ENCODE measurements at regions not wholly inside any gene's neighbourhood (a gene's known extent, or its start where the extent isn't known, plus 50 kb on each side); places are given as distances from the start of the nearest gene placed in this dataset.

GRCh38 chr21:20306836-20307235 lies 691.4 kb upstream of the NCAM2 start:
- Histone ChIP-seq H2AFZ (ENCODE audit: low read depth, low read length, poor library complexity, severe bottlenecking) (no peak overlapping the region), H3K27ac (ENCODE audit: low read depth, low read length) (no peak overlapping the region), H3K4me3 (replicated peaks in 1 of 2; ENCODE audit: low read depth in 1 of 2, low read length in 2 of 2) (no peak overlapping the region), H3K4me1 (ENCODE audit: control insufficient read depth in 1 of 2, insufficient read depth in 2 of 2, low read length in 2 of 2) (no peaks in the 10 kb centered on the region), H3K27me3 (ENCODE audit: insufficient read depth, low read length) (no peaks in the 10 kb centered on the region), H3K9me2 (ENCODE audit: insufficient read depth) (no peaks in the 10 kb centered on the region), H4K20me1 (ENCODE audit: insufficient read depth) (no peaks in the 10 kb centered on the region), H3K9ac (ENCODE audit: low read length) (no peak overlapping the region), H3K79me2 (ENCODE audit: insufficient read depth, low read length) (no peaks in the 10 kb centered on the region), H3K9me3 (ENCODE audit: control insufficient read depth in 1 of 2, insufficient read depth in 1 of 2, low read depth in 1 of 2, low read length in 2 of 2) (peaks cover 16 to 18% of the 10 kb centered on the region in 2 experiments; a peak in 2 of 4 replicates), H3K4me2 (ENCODE audit: low read length) (no peak overlapping the region), H3K36me3 (ENCODE audit: control insufficient read depth in 1 of 2, insufficient read depth in 2 of 2, low read length in 2 of 2) (no peaks in the 10 kb centered on the region)
- CTCF ChIA-PET: no interaction called here
- TF ChIP-seq CEBPB (IDR thresholded peaks at IDR 0.05; ENCODE audit: low read depth) (no peak), EZH2 (IDR thresholded peaks at IDR 0.05) (no peak)
- DNase-seq (ENCODE audit: low read depth, low spot score): no peak
- POLR2A ChIA-PET: no interaction called here
- ATAC-seq: no peak
- RAD21 ChIA-PET (ENCODE audit: low non-redundant PET in 1 of 2, low total read pairs in 2 of 2, uncharacterized antibody in 2 of 2, unreplicated experiment in 2 of 2): no interaction called here
- intact Hi-C loops (cut with micrococcal nuclease): no loop called here
- BruUV-seq (replicated peaks): no TSS peak

DNA sequence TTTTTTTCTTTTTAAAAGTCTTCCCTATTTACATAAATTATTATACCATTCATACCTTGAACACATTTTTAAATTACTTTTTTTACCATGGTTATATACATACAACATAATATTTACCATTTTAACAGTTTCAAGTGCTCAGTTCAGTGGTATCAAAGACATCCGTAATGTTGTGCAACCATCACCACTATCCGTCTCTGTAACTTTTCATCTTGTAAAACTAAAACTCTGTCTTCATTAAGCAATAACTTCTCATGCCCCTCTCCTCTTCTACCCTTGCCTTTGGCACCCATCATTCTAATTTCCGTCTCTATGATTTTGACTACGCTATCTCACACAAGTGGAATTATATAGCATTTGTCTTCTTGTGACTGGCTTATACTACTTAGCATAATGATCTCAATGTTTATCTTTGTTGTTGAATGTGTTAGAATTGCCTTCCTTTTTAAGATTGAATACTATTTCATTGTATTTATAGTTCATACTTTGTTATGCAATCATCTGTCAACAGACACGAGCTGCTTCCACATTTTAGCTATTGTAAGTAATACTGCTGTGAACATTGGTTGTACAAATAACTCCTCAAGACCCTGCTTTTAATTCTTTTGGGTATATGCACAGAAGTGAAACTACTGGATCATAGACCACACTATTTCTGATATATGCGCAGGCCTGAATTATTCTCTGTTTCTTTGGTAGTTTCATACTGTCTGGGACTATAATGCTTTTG lies 689.5 kb upstream of the NCAM2 start:
- Histone ChIP-seq H3K4me2 (ENCODE audit: low read length) (no peak overlapping the region), H3K9me3 (ENCODE audit: control insufficient read depth in 1 of 2, insufficient read depth in 1 of 2, low read depth in 1 of 2, low read length in 2 of 2) (peaks cover 16 to 17% of the 10 kb centered on the region in 2 experiments; a peak in 2 of 4 replicates), H3K36me3 (ENCODE audit: control insufficient read depth in 1 of 2, insufficient read depth in 2 of 2, low read length in 2 of 2) (no peaks in the 10 kb centered on the region), H2AFZ (ENCODE audit: low read depth, low read length, poor library complexity, severe bottlenecking) (no peak overlapping the region), H3K4me1 (ENCODE audit: control insufficient read depth in 1 of 2, insufficient read depth in 2 of 2, low read length in 2 of 2) (no peaks in the 10 kb centered on the region), H3K27ac (ENCODE audit: low read depth, low read length) (no peak overlapping the region), H3K9ac (ENCODE audit: low read length) (no peak overlapping the region), H4K20me1 (ENCODE audit: insufficient read depth) (no peaks in the 10 kb centered on the region), H3K27me3 (ENCODE audit: insufficient read depth, low read length) (no peaks in the 10 kb centered on the region), H3K79me2 (ENCODE audit: insufficient read depth, low read length) (no peaks in the 10 kb centered on the region), H3K9me2 (ENCODE audit: insufficient read depth) (no peaks in the 10 kb centered on the region), H3K4me3 (replicated peaks in 1 of 2; ENCODE audit: low read depth in 1 of 2, low read length in 2 of 2) (no peak overlapping the region)
- POLR2A ChIA-PET: no interaction called here
- BruUV-seq (replicated peaks): no TSS peak
- TF ChIP-seq ZBTB33 (IDR thresholded peaks at IDR 0.05; ENCODE audit: extremely low read depth, insufficient replicate concordance, low read length) (no peak), TCF7L2 (IDR thresholded peaks at IDR 0.05; ENCODE audit: borderline replicate concordance, extremely low read depth, insufficient read depth, insufficient read length) (no peak), EZH2 (IDR thresholded peaks at IDR 0.05) (no peak), ZNF274 (IDR thresholded peaks at IDR 0.05; ENCODE audit: low read depth, low read length) (no peak), JUND (IDR thresholded peaks at IDR 0.05) (no peak), FOSL1 (IDR thresholded peaks at IDR 0.05; ENCODE audit: low read depth) (no peak), EGR1 (IDR thresholded peaks at IDR 0.05; ENCODE audit: low read depth) (no peak)
- TF ChIP-seq, protein P1, sequence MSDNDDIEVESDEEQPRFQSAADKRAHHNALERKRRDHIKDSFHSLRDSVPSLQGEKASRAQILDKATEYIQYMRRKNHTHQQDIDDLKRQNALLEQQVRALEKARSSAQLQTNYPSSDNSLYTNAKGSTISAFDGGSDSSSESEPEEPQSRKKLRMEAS (IDR thresholded peaks at IDR 0.05): no peak
- intact Hi-C loops (cut with micrococcal nuclease): no loop called here
- CTCF ChIA-PET: no interaction called here
- RAD21 ChIA-PET (ENCODE audit: low non-redundant PET in 1 of 2, low total read pairs in 2 of 2, uncharacterized antibody in 2 of 2, unreplicated experiment in 2 of 2): no interaction called here
- ATAC-seq (no peak), DNase-seq (ENCODE audit: low read depth, low spot score) (no peak)

Measured in HCT116 (cell line).